ENCODE measurements at regions not wholly inside any gene's neighbourhood (a gene's known extent, or its start where the extent isn't known, plus 50 kb on each side); places are given as distances from the start of the nearest gene placed in this dataset.

- DNase-seq (ENCODE audit: low spot score): no peak
- in situ Hi-C loops (cut with MboI; ENCODE audit: low sequenced_read_pairs, unreplicated experiment): no loop called here
- no peak for TF ChIP-seq CTCF (IDR thresholded peaks at IDR 0.05; ENCODE audit: borderline replicate concordance, control extremely low read depth, extremely low read depth, insufficient read depth, missing control alignments)
These were observed 99.6 kb upstream of the CTAGE1 start for GRCh38 chr18:22517356-22517755.

- no peak for DNase-seq (ENCODE audit: low spot score)
- in situ Hi-C loops (cut with MboI; ENCODE audit: low sequenced_read_pairs, unreplicated experiment): no loop called here
- no peak for TF ChIP-seq CTCF (IDR thresholded peaks at IDR 0.05; ENCODE audit: borderline replicate concordance, control extremely low read depth, extremely low read depth, insufficient read depth, missing control alignments)
These were observed 103.5 kb upstream of the CTAGE1 start for GRCh38 chr18:22521026-22521707.

DNA sequence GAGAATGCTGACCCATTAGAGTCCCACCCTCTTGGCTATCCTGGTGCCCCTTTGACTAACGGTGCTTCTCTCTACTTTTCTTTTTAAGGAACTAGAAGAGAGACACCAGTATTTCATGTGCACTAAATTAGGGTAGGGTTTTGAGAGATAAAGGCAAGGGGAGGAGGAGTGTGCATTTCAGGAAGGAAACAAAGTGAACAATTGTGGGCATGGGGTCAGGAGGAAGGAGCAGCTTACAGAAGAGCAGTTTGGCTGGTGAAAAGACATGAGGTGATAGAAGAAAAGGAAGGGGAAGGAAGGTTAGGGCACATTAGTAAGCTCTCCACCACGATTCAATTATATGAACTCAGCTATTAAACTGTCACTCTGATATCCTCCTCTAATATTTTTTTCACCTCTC lies 105.8 kb upstream of the CTAGE1 start:
- TF ChIP-seq CTCF (IDR thresholded peaks at IDR 0.05; ENCODE audit: borderline replicate concordance, control extremely low read depth, extremely low read depth, insufficient read depth, missing control alignments): no peak
- DNase-seq (ENCODE audit: low spot score): no peak
- in situ Hi-C loops (cut with MboI; ENCODE audit: low sequenced_read_pairs, unreplicated experiment): no loop called here

GRCh38 chr18:22524783-22525182 lies 107.1 kb upstream of the CTAGE1 start:
- in situ Hi-C loops (cut with MboI; ENCODE audit: low sequenced_read_pairs, unreplicated experiment): no loop called here
- no peak for DNase-seq (ENCODE audit: low spot score)
- TF ChIP-seq CTCF (IDR thresholded peaks at IDR 0.05; ENCODE audit: borderline replicate concordance, control extremely low read depth, extremely low read depth, insufficient read depth, missing control alignments): no peak

GRCh38 chr18:22525313-22525712 lies 107.6 kb upstream of the CTAGE1 start:
- TF ChIP-seq CTCF (IDR thresholded peaks at IDR 0.05; ENCODE audit: borderline replicate concordance, control extremely low read depth, extremely low read depth, insufficient read depth, missing control alignments): no peak
- no peak for DNase-seq (ENCODE audit: low spot score)
- in situ Hi-C loops (cut with MboI; ENCODE audit: low sequenced_read_pairs, unreplicated experiment): no loop called here

GRCh38 chr18:22525883-22526282 lies 108.2 kb upstream of the CTAGE1 start:
- in situ Hi-C loops (cut with MboI; ENCODE audit: low sequenced_read_pairs, unreplicated experiment): no loop called here
- DNase-seq (ENCODE audit: low spot score): no peak
- TF ChIP-seq CTCF (IDR thresholded peaks at IDR 0.05; ENCODE audit: borderline replicate concordance, control extremely low read depth, extremely low read depth, insufficient read depth, missing control alignments): no peak
